HG03571 (cell line): ENCODE measurements at regions not wholly inside any gene's neighbourhood (a gene's known extent, or its start where the extent isn't known, plus 50 kb on each side); places are given as distances from the start of the nearest gene placed in this dataset.

Experiments
- ATAC-seq: cut with Tn5 transposase; IDR thresholded peaks from one replicate; pipeline ENCODE4 v1.9.1; 2021; ENCODE audit not compliant: unreplicated experiment

- no peak for ATAC-seq
Measured at GRCh38 chr10:128863823-128864405, 603.1 kb upstream of the MGMT start.

- ATAC-seq = no peak
Measured at GRCh38 chr10:128864554-128865295, 602.3 kb upstream of the MGMT start.

GRCh38 chr10:128865436-128866195 lies 601.4 kb upstream of the MGMT start:
- no peak for ATAC-seq

- no peak for ATAC-seq
Measured at GRCh38 chr10:128866551-128866950, 600.5 kb upstream of the MGMT start.

- ATAC-seq = no peak
Measured at GRCh38 chr10:128867210-128867609, 599.8 kb upstream of the MGMT start.

- no peak for ATAC-seq
Measured at GRCh38 chr10:128867819-128868218, 599.2 kb upstream of the MGMT start.

- no peak for ATAC-seq
Measured at GRCh38 chr10:128868481-128868880, 598.6 kb upstream of the MGMT start.

GRCh38 chr10:128869101-128869749 lies 597.8 kb upstream of the MGMT start:
- ATAC-seq = no peak

- ATAC-seq = no peak
Measured at GRCh38 chr10:128870830-128871597, 596.0 kb upstream of the MGMT start.

GRCh38 chr10:128871671-128872231 lies 595.3 kb upstream of the MGMT start:
- ATAC-seq = no peak

GRCh38 chr10:128873411-128874054 lies 593.5 kb upstream of the MGMT start:
- ATAC-seq = no peak

- ATAC-seq = no peak
Measured at GRCh38 chr10:128874331-128874730, 592.7 kb upstream of the MGMT start.

GRCh38 chr10:128875030-128875744 lies 591.9 kb upstream of the MGMT start:
- no peak for ATAC-seq

GRCh38 chr10:128875956-128876736 lies 590.9 kb upstream of the MGMT start:
- ATAC-seq = no peak

- no peak for ATAC-seq
Measured at GRCh38 chr10:128877141-128877540, 589.9 kb upstream of the MGMT start.

GRCh38 chr10:128877936-128878335 lies 589.1 kb upstream of the MGMT start:
- no peak for ATAC-seq

GRCh38 chr10:128879030-128879429 lies 588.0 kb upstream of the MGMT start:
- no peak for ATAC-seq

GRCh38 chr10:128879441-128880140 lies 587.5 kb upstream of the MGMT start:
- no peak for ATAC-seq
